ENCODE measurements at regions not wholly inside any gene's neighbourhood (a gene's known extent, or its start where the extent isn't known, plus 50 kb on each side); places are given as distances from the start of the nearest gene placed in this dataset.

DNA sequence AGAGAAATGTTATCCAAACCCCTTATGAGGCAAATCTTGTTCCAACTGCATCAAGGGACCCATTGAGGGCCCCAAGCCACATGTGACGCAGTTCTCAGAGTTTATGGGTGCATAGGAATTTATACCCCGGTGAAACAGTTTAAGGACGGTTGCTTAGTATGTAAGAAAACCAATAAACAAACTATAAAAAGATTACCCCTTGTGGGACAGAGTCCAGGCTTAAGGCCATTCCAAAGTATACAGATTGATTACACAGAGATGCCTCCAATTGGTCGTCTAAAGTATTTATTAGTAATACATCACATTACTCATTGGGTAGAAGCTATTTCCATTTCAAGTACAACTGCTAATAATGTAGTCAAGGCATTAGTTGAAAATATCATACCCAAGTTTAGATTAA is 885.0 kb upstream of the MDGA2 start:
- TF ChIP-seq CTCF (IDR thresholded peaks at IDR 0.05): no peak
- TF ChIP-seq POLR2A (IDR thresholded peaks at IDR 0.05): no peak
